Neural progenitor cell (in vitro differentiated cells): ENCODE measurements at regions not wholly inside any gene's neighbourhood (a gene's known extent, or its start where the extent isn't known, plus 50 kb on each side); places are given as distances from the start of the nearest gene placed in this dataset.

Experiments used
- CTCF ChIP-seq: fragments of 200-600 bp; sonication (generic); IDR thresholded peaks from 2 replicates; pipeline ENCODE4 v1.5.1; 2017; ENCODE audit warnings: antibody characterized with exemption, mild to moderate bottlenecking
- EZH2 ChIP-seq: fragments of 200-600 bp; sonication (generic); IDR thresholded peaks from 2 replicates; pipeline ENCODE4 v1.6.1; 2017; ENCODE audit warnings: antibody characterized with exemption, mild to moderate bottlenecking, moderate library complexity
- EZH2phosphoT487 ChIP-seq: fragments of 200-600 bp; sonication (generic); IDR thresholded peaks from 2 replicates; pipeline ENCODE4 v1.6.1; 2017; ENCODE audit warnings: antibody characterized with exemption

- TF ChIP-seq CTCF: no peak
- no peak for TF ChIP-seq EZH2phosphoT487
- TF ChIP-seq EZH2: no peak
Measured at GRCh38 chr4:11165052-11165451, 263.6 kb downstream of the HS3ST1 start.
